Esophagus muscularis mucosa (tissue), 4 donors: ENCODE measurements at regions not wholly inside any gene's neighbourhood (a gene's known extent, or its start where the extent isn't known, plus 50 kb on each side); places are given as distances from the start of the nearest gene placed in this dataset.

Experiments used
- DNase-seq: peaks from one replicate; pipeline ENCODE4 v3.0.0-alpha.2; 2017; ENCODE audit errors: extremely low spot score
- H3K27ac ChIP-seq, 4 donors: fragments of 200-600 bp; sonication (generic); replicated peaks in 1 of 4; 1 replicate in 3 of 4; 2 replicates in 1 of 4; pipeline ENCODE4 v1.5.1; 2016 to 2019; ENCODE audit warnings: mild to moderate bottlenecking in 1 of 4
- H3K27me3 ChIP-seq, 4 donors: fragments of 200-600 bp; sonication (generic); one replicate each; pipeline versions ENCODE4 v1.5.1 to v1.6.0; 2016 to 2019
- H3K36me3 ChIP-seq, 4 donors: fragments of 200-600 bp; sonication (generic); one replicate each; pipeline ENCODE4 v1.5.1; 2016 to 2019
- H3K4me1 ChIP-seq, 4 donors: fragments of 200-600 bp; sonication (generic); one replicate each; pipeline ENCODE4 v1.5.1; 2016 to 2019
- H3K4me3 ChIP-seq, 4 donors: fragments of 200-600 bp; sonication (generic); 1 replicate in 2 of 4; 2 replicates in 2 of 4; pipeline ENCODE4 v1.5.1; 2016 to 2019; ENCODE audit warnings: mild to moderate bottlenecking in 4 of 4, moderate library complexity in 1 of 4
- H3K9me3 ChIP-seq, 4 donors: fragments of 200-600 bp; sonication (generic); 1 replicate in 3 of 4; 2 replicates in 1 of 4; pipeline ENCODE4 v1.5.1; 2016 to 2019
- EP300 ChIP-seq: sonication (generic); formaldehyde crosslinking; IDR thresholded peaks from one replicate; pipeline ENCODE4 v1.6.1; 2017; ENCODE audit warnings: antibody characterized with exemption
- POLR2A ChIP-seq: fragments of 450-650 bp; IDR thresholded peaks from one replicate; pipeline ENCODE4 v1.6.1; 2017; ENCODE audit warnings: antibody characterized with exemption, moderate library complexity, mild to moderate bottlenecking, low read depth
- POLR2AphosphoS5 ChIP-seq, 2 donors: sonication (generic); formaldehyde crosslinking; IDR thresholded peaks; one replicate each; pipeline ENCODE4 v1.6.1; 2017; ENCODE audit warnings: antibody characterized with exemption in 2 of 2
- WGBS: methylation state at CpG from one replicate; pipeline ENCODE4 v1.1.5; 2018; 5-methylcytosine and 5-hydroxymethylcytosine counted together
- intact Hi-C: fragments of 100-400 bp; cut with DNase I; formaldehyde crosslinking; loops from one replicate; pipeline ENCODE4 v1.15.1; 2023
- TF ChIP-seq, protein P1 (sequence below), 3 experiments: fragments of 200-600 bp in 2 of 3; fragments of 450-650 bp in 1 of 3; sonication (generic) in 2 of 3; IDR thresholded peaks; one replicate each; pipeline ENCODE4 v1.5.1; 2017 to 2019; ENCODE audit warnings: antibody characterized with exemption in 3 of 3, mild to moderate bottlenecking in 2 of 3, moderate library complexity in 1 of 3

DNA sequence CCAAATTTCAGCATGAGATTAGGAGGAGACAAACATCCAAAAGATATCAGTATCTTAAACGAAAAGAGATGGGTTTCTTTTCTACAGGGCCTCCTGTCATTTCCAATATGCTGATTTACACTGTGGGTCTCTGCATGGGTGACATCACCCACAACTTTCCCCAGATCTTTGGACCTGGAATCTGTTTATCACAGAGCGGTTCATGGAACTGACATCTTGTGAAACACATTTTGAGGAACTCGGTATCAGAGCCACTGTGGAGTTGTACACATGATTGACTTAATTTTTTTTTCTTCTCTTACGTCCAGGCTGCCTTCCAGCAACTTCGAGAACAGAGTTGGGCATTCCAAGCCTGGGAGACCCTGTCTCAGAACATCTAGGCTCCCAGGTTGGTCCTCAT, 80.2 kb upstream of the SERP2 start:
- intact Hi-C loops, result no loop called here
- H3K36me3 ChIP-seq, result no peaks in the 10 kb centered on the region
- H3K9me3 ChIP-seq, result no peaks in the 10 kb centered on the region
- peaks cover 20 to 38% (median 27%) of the 10 kb centered on the region in 4 donors for H3K4me1 ChIP-seq
- no peak overlapping the region for H3K4me3 ChIP-seq
- WGBS, result 65% methylated on average over 5 of the region's 5 CpGs
- no peak for TF ChIP-seq EP300
- TF ChIP-seq, protein P1, sequence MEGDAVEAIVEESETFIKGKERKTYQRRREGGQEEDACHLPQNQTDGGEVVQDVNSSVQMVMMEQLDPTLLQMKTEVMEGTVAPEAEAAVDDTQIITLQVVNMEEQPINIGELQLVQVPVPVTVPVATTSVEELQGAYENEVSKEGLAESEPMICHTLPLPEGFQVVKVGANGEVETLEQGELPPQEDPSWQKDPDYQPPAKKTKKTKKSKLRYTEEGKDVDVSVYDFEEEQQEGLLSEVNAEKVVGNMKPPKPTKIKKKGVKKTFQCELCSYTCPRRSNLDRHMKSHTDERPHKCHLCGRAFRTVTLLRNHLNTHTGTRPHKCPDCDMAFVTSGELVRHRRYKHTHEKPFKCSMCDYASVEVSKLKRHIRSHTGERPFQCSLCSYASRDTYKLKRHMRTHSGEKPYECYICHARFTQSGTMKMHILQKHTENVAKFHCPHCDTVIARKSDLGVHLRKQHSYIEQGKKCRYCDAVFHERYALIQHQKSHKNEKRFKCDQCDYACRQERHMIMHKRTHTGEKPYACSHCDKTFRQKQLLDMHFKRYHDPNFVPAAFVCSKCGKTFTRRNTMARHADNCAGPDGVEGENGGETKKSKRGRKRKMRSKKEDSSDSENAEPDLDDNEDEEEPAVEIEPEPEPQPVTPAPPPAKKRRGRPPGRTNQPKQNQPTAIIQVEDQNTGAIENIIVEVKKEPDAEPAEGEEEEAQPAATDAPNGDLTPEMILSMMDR (IDR thresholded peaks at IDR 0.05), result no peak
- TF ChIP-seq POLR2A, result no peak
- TF ChIP-seq POLR2AphosphoS5 (IDR thresholded peaks at IDR 0.05), result no peak
- DNase-seq, result no peak
- H3K27ac ChIP-seq, result peak overlapping the region; percentile 70 to 80 (median 78)
- no peaks in the 10 kb centered on the region for H3K27me3 ChIP-seq

DNA sequence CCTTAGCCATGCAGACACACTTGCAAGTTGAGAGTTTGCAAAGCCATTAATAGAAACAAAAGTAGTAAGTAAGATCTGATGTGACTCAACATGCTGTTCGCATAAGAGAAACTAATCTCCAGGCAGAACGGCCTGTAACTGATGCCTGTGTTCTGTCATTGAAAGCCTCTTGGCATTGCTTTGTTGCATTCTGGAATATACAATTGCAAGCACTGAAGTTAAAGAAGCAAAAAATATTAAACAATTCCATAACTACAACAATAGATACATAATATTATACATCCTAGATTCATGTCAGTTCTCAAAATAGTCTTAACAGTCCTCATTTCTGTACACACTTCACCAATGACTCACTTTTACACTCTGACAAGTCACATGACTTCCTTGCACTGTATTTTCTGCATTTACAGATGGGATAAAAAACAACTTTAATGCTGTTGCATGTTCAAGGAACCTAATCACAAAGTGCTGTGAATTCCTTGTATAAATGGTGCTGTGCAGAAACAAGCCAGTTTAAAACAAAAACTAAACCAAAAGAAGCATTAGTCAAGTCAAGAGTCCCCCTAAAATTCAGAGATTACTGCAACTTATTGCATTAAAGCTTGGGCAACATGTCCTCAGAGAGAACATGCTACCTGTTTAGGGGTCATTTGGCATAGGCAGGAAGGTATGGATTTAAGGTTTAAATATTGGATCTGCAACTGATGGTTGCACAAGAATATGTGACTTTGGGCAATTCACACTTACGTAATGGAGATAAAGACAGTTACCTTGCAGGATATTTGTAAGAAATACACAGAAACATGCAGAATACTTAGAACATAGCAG, 79.5 kb upstream of the SERP2 start:
- H3K4me3 ChIP-seq, result no peak overlapping the region
- H3K36me3 ChIP-seq, result no peaks in the 10 kb centered on the region
- no peaks in the 10 kb centered on the region for H3K27me3 ChIP-seq
- no peaks in the 10 kb centered on the region for H3K9me3 ChIP-seq
- peaks cover 20 to 34% (median 25%) of the 10 kb centered on the region in 4 donors for H3K4me1 ChIP-seq
- H3K27ac ChIP-seq, result peak overlapping the region; percentile 70 to 80 (median 78)
- DNase-seq, result no peak
- TF ChIP-seq POLR2AphosphoS5 (IDR thresholded peaks at IDR 0.05) (peak; percentile 28 to 50), POLR2A (no peak)
- WGBS, result 52% methylated on average over 3 of the region's 3 CpGs
- intact Hi-C loops, result no loop called here

GRCh38 chr13:44294876-44295275, 78.7 kb upstream of the SERP2 start:
- intact Hi-C loops, result no loop called here
- Histone ChIP-seq H3K4me1 (peaks cover 20 to 30% (median 25%) of the 10 kb centered on the region in 4 donors), H3K4me3 (no peak overlapping the region), H3K9me3 (no peaks in the 10 kb centered on the region), H3K36me3 (no peaks in the 10 kb centered on the region), H3K27me3 (no peaks in the 10 kb centered on the region), H3K27ac (peak overlapping the region in 1 of 4 donors; percentile 80)
- DNase-seq, result no peak
- TF ChIP-seq EP300 (no peak), POLR2A (no peak), POLR2AphosphoS5 (IDR thresholded peaks at IDR 0.05) (no peak)
- TF ChIP-seq, protein P1 (IDR thresholded peaks at IDR 0.05), result no peak
- WGBS, result 88% methylated on average over 1 of the region's 1 CpG

GRCh38 chr13:44296856-44297255, 76.8 kb upstream of the SERP2 start:
- intact Hi-C loops, result no loop called here
- H3K27ac ChIP-seq, result no peak overlapping the region

DNA sequence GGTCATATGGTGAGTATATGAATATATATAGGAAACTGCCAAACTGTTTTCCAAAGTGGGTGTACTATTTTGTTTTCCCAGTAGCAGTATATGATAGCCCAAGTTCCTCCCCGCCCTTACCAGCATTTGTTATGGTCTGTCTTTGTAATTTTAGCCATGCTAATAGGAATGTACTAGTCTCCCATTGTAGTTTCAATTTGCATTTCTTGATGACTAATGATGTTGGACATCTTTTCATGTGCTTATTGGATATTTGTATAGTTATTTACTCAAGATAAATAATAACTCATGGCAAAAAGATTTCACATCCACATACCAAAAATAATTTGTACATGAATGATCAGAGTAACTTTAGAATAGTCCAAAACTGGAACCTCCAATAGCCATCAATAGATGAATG, 75.3 kb upstream of the SERP2 start:
- H3K27me3 ChIP-seq, result no peaks in the 10 kb centered on the region
- no peak for DNase-seq
- TF ChIP-seq POLR2AphosphoS5 (IDR thresholded peaks at IDR 0.05) (no peak), EP300 (no peak), POLR2A (no peak)
- TF ChIP-seq, protein P1 (IDR thresholded peaks at IDR 0.05), result no peak
- H3K4me1 ChIP-seq, result peaks cover 44 to 49% (median 46%) of the 10 kb centered on the region in 4 donors
- H3K9me3 ChIP-seq, result no peaks in the 10 kb centered on the region
- no peak overlapping the region for H3K27ac ChIP-seq
- WGBS, result 79% methylated on average over 1 of the region's 1 CpG
- H3K36me3 ChIP-seq, result no peaks in the 10 kb centered on the region
- intact Hi-C loops, result no loop called here
- no peak overlapping the region for H3K4me3 ChIP-seq

More at GRCh38 chr13:44296856-44297255, 76.8 kb upstream of the SERP2 start:
- H3K9me3 ChIP-seq, result no peaks in the 10 kb centered on the region
- H3K4me3 ChIP-seq, result no peak overlapping the region
- H3K4me1 ChIP-seq, result peaks cover 38 to 47% (median 42%) of the 10 kb centered on the region in 4 donors
- WGBS, result 82% methylated on average over 5 of the region's 5 CpGs
- no peak for TF ChIP-seq EP300
- TF ChIP-seq, protein P1 (IDR thresholded peaks at IDR 0.05), result no peak
- TF ChIP-seq POLR2AphosphoS5 (IDR thresholded peaks at IDR 0.05), result no peak
- TF ChIP-seq POLR2A, result no peak
- no peaks in the 10 kb centered on the region for H3K36me3 ChIP-seq
- DNase-seq, result no peak
- no peaks in the 10 kb centered on the region for H3K27me3 ChIP-seq
